HG03064 (cell line): ENCODE measurements at regions not wholly inside any gene's neighbourhood (a gene's known extent, or its start where the extent isn't known, plus 50 kb on each side); places are given as distances from the start of the nearest gene placed in this dataset.
"Not testable (repeated sequence)": the region's sequence is repeated elsewhere in the genome, so short reads cannot be mapped to it uniquely, and the experiment has no call there.

Source experiments
- ATAC-seq: cut with Tn5 transposase; IDR thresholded peaks from one replicate; pipeline ENCODE4 v1.9.1; 2021; ENCODE audit warnings: low read depth; ENCODE audit not compliant: unreplicated experiment

DNA sequence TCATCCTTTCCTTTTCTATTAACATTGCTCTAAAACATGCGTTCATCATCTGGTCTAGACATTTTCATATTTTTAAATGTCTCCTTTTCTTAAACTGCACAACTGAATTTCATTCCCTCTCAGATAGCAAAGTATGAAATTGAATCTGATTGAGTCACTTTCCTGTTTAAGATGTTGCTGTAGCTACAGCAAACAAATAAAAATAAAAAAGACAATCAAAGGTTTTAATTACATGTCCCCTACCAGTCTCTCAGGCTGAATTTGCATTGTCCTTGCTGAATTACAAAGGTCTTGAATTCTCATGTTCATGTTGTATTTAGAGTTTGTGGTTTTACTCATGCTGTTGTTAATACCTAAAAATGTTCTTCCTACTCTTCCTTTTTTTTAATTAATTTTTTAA lies 537.9 kb upstream of the LRATD1 start:
- ATAC-seq, result no peak

DNA sequence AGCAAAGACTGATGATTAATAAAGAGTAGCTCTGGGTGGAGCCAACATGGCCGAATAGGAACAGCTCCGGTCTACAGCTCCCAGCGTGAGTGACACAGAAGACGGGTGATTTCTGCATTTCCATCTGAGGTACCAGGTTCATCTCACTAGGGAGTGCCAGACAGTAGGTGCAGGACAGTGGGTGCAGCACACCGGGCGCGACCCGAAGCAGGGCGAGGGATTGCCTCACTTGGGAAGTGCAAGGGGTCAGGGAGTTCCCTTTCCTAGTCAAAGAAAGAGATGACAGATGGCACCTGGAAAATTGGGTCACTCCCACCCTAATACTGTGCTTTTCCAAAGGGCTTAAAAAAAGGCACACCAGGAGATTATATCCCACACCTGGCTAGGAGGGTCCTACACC lies 533.4 kb upstream of the LRATD1 start:
- ATAC-seq, result not testable (repeated sequence)

DNA sequence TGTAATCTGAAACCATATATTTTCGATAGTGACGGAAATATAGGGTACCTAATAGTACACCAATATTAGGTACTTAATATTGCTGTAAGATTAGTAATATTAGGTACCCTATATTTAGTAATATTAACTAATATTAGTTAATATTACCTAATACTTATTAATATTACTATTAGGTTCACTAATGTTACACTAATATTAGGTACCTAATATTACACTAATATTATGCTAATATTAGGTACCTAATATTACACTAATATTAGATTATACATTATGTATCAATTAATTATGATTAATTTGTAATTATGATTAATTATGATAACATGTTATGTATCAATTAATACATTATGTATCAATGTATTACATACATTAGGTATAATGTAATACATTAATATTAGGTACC lies 518.2 kb upstream of the LRATD1 start:
- no peak for ATAC-seq

DNA sequence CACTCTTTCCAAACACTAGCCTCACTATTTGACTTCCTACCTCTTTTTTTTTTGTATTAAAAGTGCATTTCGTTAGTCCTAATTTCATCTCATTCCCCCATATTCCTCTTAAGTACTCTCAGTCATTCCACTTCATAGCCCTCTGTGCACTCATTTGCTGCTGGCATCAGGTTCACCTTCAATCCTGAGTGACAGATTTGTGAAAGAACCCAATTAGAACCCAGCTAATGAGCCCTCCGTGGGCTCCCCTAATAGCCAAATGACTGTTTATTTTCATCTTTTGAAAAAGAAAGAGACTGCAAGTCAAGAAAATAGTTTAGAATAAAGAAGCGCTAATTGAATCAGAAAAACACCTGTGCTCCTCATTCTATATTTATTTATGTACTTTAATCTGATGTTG lies 512.1 kb upstream of the LRATD1 start:
- no peak for ATAC-seq

DNA sequence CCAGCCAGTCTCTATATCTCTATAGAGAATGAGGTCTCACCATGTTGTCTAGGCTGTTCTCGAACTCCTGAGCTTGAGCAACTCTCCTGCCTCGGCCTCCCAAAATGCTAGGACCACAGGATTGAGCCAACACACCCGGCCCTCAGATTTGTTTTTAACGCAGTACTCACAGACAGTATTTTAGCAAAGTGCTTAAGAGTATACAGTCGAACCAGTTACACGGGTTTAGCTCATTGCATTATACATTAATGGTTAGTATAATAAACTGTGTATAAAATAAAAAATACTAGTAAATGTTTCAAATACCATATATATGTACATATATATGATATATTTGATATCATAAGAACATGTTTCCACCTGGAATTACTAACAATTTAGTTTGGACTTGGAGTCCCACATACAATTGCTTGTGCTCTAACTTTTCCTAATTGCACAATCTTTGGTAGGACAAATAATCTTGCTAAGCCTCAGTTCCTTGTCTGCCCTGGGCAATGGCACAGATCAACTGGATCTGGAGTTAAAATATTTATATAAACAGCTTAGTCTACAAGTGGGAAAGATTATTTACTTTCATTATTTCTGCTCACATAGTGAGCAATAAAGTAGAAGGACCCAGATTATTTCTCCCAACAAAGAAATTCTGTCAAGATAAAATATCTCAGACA lies 508.9 kb upstream of the LRATD1 start:
- no peak for ATAC-seq

DNA sequence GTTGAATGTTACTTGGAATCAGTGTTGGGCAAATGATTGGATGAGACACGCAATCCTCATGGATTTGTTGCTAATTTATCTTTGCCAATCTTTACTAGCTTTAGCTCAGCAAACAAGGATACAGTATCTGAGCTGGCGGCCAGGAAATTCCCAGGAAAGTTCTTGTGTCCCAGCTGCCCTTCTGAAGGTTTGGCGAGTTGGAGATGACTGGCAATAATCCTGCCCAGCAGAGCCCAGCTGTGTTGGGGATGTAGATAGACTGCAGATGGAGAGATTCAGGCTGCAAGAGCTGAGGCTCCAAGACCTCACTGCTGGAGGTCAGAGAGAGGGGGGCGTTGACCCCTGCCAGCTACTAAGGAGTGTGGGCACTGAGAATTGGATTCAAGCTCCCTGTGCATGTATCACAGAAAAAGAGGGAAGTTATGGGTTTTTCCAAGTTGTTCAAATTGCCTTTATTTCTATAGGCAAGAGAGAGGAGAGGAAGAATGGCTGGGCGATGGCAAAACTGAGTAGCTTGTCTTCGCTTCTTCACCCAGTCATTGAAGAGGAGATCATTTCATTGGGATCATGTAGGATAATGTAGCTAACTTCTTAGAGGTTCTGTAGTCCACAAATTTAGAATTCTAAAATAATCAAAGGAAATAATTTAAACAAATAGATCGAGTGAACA lies 506.8 kb upstream of the LRATD1 start:
- no peak for ATAC-seq

DNA sequence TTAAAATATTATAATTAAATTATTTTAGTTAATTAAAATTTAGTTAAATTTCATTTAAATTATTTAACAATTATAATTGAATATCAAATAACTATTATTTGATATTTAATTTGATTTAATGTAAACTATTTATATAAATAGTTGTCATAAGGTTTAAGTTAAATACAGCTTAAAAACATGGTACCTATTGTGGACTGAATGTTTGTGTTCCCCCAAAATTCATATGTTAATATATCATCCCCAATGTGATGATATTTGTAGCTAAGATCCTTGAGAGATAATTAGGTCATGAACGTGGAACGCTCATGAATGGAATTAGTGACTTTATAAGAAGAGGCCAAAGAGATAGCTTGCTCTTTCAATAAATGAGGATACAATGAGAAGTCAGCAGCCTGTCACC lies 505.7 kb upstream of the LRATD1 start:
- no peak for ATAC-seq

DNA sequence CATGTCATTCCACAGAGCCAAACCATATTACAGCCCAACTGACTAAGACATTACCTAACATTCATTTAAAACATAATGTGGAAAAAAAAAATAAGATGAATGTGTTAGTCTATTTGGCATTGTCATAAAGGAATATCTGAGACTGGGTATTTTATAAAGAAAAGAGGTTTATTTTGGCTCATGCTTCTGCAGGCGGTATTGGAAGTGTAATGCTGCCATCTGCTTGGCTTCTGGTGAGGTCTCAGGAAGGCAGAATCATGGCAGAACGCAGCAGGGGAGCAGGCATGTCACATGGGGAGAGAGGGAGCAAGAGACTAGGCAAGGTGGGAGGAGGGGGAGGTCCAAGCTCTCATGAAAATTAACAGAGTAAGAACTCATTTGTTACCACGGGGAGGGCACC lies 504.8 kb upstream of the LRATD1 start:
- ATAC-seq, result no peak

DNA sequence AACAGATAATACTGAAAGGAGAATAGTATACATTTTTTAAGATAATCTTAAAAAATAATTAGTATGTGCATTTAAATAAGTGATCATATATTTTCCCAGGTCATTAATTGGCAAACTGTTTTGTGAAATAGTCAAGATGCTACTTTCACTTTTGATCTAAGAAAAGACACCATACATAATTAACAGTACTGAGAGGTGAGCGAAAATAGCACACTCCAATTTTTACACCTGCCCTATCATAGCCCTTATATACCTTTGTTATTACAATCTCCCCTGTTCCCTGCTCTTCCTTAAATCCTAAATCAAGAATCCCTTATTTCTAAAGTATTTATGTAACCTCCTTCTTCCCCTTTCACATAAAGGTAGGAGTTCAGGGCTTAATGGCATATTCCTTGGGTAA lies 500.1 kb upstream of the LRATD1 start:
- ATAC-seq, result no peak

DNA sequence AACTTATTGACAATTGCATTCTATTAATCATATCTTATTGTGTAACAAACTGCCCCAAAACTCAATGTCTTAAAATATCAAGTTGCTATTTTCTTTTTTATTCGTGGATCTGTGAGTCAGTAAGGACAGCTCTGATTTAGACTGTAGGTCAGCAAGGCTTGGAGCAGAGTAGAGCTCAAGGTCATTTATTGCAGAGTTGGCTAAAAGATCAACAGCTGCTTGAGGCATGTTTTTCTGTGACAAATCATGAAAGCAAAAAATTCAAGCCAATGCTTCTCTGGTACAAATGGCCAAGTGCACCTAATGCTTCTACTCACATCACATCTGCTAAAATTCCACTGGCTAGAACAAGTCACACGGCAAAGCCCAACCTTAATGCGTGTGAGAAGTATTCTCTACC lies 497.7 kb upstream of the LRATD1 start:
- no peak for ATAC-seq

DNA sequence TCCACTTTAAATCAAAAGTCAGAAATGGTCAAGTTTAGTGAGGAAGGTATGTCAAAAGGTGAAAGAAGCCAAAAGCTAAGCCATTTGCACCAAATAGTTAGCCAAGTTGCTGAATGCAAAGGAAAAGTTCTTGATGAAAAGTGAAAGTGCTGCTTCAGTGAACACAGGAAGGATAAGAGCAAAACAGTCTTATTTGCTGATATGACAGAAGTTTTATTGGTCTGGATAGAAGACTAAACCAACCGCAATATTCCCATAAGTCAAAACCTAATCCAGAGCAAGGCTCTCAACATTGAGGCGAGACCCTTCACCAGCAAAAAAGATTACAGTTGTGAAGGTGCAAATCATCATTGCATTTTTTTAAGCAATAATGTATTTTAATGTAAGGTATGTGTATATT lies 496.5 kb upstream of the LRATD1 start:
- ATAC-seq, result no peak

GRCh38 chr2:14137643-14138042 lies 494.9 kb upstream of the LRATD1 start:
- ATAC-seq, result no peak

GRCh38 chr2:14140009-14140550 lies 492.4 kb upstream of the LRATD1 start:
- no peak for ATAC-seq

- ATAC-seq, result no peak
Observed at GRCh38 chr2:14143435-14143834, 489.1 kb upstream of the LRATD1 start.

- no peak for ATAC-seq
Observed at GRCh38 chr2:14148216-14148615, 484.3 kb upstream of the LRATD1 start.

GRCh38 chr2:14157816-14158215 lies 474.7 kb upstream of the LRATD1 start:
- ATAC-seq, result no peak

DNA sequence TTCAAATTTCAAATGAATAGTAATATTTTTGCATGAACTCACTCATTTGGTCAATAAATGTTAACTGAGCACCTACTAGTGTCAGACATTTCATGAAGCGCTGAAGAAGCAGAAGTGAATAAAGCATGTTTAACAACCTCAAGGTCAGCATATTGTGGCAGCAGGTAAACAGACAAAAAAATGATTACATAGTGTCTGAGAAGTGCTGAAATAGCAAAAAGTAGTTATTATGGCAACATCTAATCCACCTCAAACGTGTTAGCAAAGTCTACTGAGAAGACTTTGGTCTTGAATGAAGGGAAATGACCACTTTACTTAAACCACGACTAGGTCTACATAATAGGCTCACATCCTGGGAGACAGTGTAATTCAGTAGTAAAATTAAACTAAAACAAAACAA lies 452.2 kb upstream of the LRATD1 start:
- ATAC-seq, result no peak

DNA sequence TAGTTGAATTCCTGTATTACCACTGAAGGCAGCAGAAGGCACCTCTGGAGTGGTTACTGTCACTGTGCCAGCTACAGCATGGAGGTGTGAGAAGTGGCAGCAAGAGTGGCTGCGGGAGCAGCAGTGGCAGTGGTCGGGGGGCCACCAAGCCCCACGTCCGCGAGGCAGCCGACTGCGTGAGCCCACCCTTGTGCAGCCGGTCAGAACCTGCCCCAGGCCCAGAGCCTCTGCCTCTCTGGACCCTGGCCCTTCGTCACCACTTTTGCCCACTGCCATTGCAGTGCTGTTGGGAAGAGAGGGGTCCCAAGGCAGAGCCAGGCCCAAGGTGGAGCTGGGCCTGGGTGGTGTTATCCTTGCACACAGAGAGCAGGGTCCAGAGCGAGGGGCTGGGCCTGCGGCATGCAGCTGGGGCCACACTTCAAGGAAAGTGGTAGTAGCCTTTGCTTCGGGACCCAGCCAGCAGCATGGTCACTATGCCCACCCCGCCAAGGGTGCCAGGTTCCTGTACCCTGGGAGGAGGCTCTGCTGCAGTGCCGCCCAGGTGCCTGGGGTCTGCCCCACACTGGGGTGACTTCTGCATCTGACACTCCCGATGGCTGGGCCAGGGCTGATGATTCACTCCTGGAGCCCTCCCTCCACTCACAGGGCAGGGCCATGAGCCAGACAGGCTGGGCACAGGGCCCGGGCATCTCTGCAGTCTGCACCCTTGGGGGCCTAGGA lies 450.1 kb upstream of the LRATD1 start:
- ATAC-seq, result no peak

GRCh38 chr2:14185906-14186305 lies 446.6 kb upstream of the LRATD1 start:
- no peak for ATAC-seq

- ATAC-seq, result no peak
Observed at GRCh38 chr2:14188446-14188845, 444.1 kb upstream of the LRATD1 start.

- no peak for ATAC-seq
Observed at GRCh38 chr2:14189929-14190328, 442.6 kb upstream of the LRATD1 start.

GRCh38 chr2:14194233-14194632 lies 438.3 kb upstream of the LRATD1 start:
- ATAC-seq, result no peak
